B cell (primary cell): ENCODE measurements at regions not wholly inside any gene's neighbourhood (a gene's known extent, or its start where the extent isn't known, plus 50 kb on each side); places are given as distances from the start of the nearest gene placed in this dataset.

Source experiments
- ATAC-seq: fragments of 200-7000 bp; cut with Tn5 transposase; one replicate; pipeline ENCODE4 v1.10.0; 2021; ENCODE audit warnings: low read depth, mild to moderate bottlenecking, moderate number of reproducible peaks, moderate library complexity
- CTCF ChIA-PET: fragments of 350-600 bp; sonication (Branson Sonifier 250); formaldehyde crosslinking; loops from one replicate; lab custom pipeline; 2021; ENCODE audit warnings: antibody characterized with exemption, inconsistent platforms; lab: Charles Lee
- POLR2A ChIA-PET: fragments of 350-600 bp; sonication (Branson Sonifier 250); formaldehyde crosslinking; loops from one replicate; lab custom pipeline; 2021; ENCODE audit warnings: antibody characterized with exemption; lab: Charles Lee
- DNase-seq: peaks from one replicate; pipeline ENCODE4 v3.0.0; 2013
- H2AFZ ChIP-seq: 2 replicates; pipeline ENCODE4 v1.6.1; 2012; ENCODE audit warnings: mild to moderate bottlenecking, low read depth, low read length; ENCODE audit not compliant: insufficient read depth, poor library complexity, severe bottlenecking
- H3K27ac ChIP-seq, 2 donors: 1 replicate in 1 of 2; 2 replicates in 1 of 2; pipeline ENCODE4 v1.5.1; 2012 to 2013; ENCODE audit warnings: low read length in 2 of 2, mild to moderate bottlenecking in 2 of 2, moderate library complexity in 1 of 2
- H3K27me3 ChIP-seq, 4 experiments: fragments of 200-600 bp in 1 of 4; sonication (generic) in 1 of 4; replicated peaks in 1 of 4; 1 replicate in 2 of 4; 2 replicates in 2 of 4; pipeline versions ENCODE4 v1.6.1 to v1.7.0; 2013 to 2016; ENCODE audit warnings: low read length in 3 of 4, mild to moderate bottlenecking in 2 of 4, mixed read lengths in 1 of 4, moderate library complexity in 1 of 4; ENCODE audit not compliant: insufficient read depth in 4 of 4, control insufficient read depth in 3 of 4; ENCODE audit errors: control extremely low read depth in 1 of 4
- H3K36me3 ChIP-seq, 2 experiments: replicated peaks in 1 of 2; 1 replicate in 1 of 2; 2 replicates in 1 of 2; pipeline versions ENCODE4 v1.6.1 to v1.7.1; 2013; ENCODE audit warnings: low read length in 1 of 2; ENCODE audit not compliant: insufficient read depth in 2 of 2, control insufficient read depth in 1 of 2; ENCODE audit errors: control extremely low read depth in 1 of 2, extremely low read depth in 1 of 2
- H3K4me1 ChIP-seq, 2 donors: fragments of 200-600 bp in 1 of 2; sonication (generic) in 1 of 2; 1 replicate in 1 of 2; 2 replicates in 1 of 2; pipeline versions ENCODE4 v1.5.1 to v1.6.1; 2013 to 2017; ENCODE audit warnings: low read length in 2 of 2; ENCODE audit not compliant: control insufficient read depth in 2 of 2, insufficient read depth in 2 of 2
- H3K4me2 ChIP-seq: replicated peaks from 2 replicates; pipeline ENCODE3; 2012; ENCODE audit warnings: mild to moderate bottlenecking, low read depth, low read length; ENCODE audit not compliant: poor library complexity, severe bottlenecking
- H3K4me3 ChIP-seq, 5 experiments: fragments of 200-600 bp in 1 of 5; sonication (generic) in 1 of 5; 1 replicate in 3 of 5; 2 replicates in 2 of 5; pipeline versions ENCODE4 v1.5.1 to v1.7.0; 2011 to 2016; ENCODE audit warnings: low read length in 4 of 5, mild to moderate bottlenecking in 4 of 5, low read depth in 2 of 5, control low read depth in 1 of 5, moderate library complexity in 1 of 5; ENCODE audit not compliant: insufficient read depth in 1 of 5; ENCODE audit errors: control extremely low read depth in 1 of 5, extremely low read depth in 1 of 5
- H3K79me2 ChIP-seq: fragments of 200-600 bp; sonication (generic); one replicate; pipeline ENCODE4 v1.6.0; 2016; ENCODE audit warnings: low read length; ENCODE audit not compliant: control insufficient read depth, insufficient read depth
- H3K9ac ChIP-seq: fragments of 200-600 bp; sonication (generic); 2 replicates; pipeline ENCODE4 v1.6.1; 2017; ENCODE audit warnings: mild to moderate bottlenecking, low read length, moderate library complexity
- H3K9me3 ChIP-seq, 3 donors: one replicate each; pipeline versions ENCODE4 v1.6.1 to v1.7.1; 2013; ENCODE audit warnings: low read length in 2 of 3; ENCODE audit not compliant: control insufficient read depth in 2 of 3, insufficient read depth in 1 of 3; ENCODE audit errors: control extremely low read depth in 1 of 3
- H4K20me1 ChIP-seq: 2 replicates; pipeline ENCODE4 v1.6.0; 2012; ENCODE audit warnings: mild to moderate bottlenecking, low read length; ENCODE audit not compliant: insufficient read depth, control insufficient read depth, poor library complexity, severe bottlenecking
- H3K27ac Mint-ChIP-seq: one replicate; pipeline ENCODE4 v1.8.0; 2021; ENCODE audit warnings: mixed read lengths
- H3K27me3 Mint-ChIP-seq: one replicate; pipeline ENCODE4 v1.8.0; 2021; ENCODE audit warnings: mixed read lengths
- H3K4me1 Mint-ChIP-seq: one replicate; pipeline ENCODE4 v1.8.0; 2021; ENCODE audit warnings: mixed read lengths
- H3K4me3 Mint-ChIP-seq: one replicate; pipeline ENCODE4 v1.8.0; 2021; ENCODE audit warnings: mixed read lengths
- H3K9me3 Mint-ChIP-seq: one replicate; pipeline ENCODE4 v1.8.0; 2022; ENCODE audit warnings: mixed read lengths; ENCODE audit not compliant: insufficient read depth
- EZH2 ChIP-seq: IDR thresholded peaks from 2 replicates; pipeline ENCODE4 v1.6.1; 2012; ENCODE audit warnings: borderline replicate concordance, low read depth, mild to moderate bottlenecking, moderate library complexity, low read length; ENCODE audit not compliant: insufficient read depth, poor library complexity, severe bottlenecking
- WGBS: methylation state at CpG from one replicate; pipeline ENCODE4 v1.1.5; 2013; ENCODE audit warnings: missing lambda C conversion rate; ENCODE audit not compliant: insufficient coverage; 5-methylcytosine and 5-hydroxymethylcytosine counted together
- intact Hi-C: fragments of 100-400 bp; cut with micrococcal nuclease; formaldehyde crosslinking; loops from one replicate; pipeline ENCODE4 v1.10.0; 2022
- TF ChIP-seq, protein P1 (sequence below): fragments of 200-600 bp; IDR thresholded peaks from one replicate; pipeline ENCODE4 v1.8.0; 2022; ENCODE audit warnings: antibody characterized with exemption, mild to moderate bottlenecking

DNA sequence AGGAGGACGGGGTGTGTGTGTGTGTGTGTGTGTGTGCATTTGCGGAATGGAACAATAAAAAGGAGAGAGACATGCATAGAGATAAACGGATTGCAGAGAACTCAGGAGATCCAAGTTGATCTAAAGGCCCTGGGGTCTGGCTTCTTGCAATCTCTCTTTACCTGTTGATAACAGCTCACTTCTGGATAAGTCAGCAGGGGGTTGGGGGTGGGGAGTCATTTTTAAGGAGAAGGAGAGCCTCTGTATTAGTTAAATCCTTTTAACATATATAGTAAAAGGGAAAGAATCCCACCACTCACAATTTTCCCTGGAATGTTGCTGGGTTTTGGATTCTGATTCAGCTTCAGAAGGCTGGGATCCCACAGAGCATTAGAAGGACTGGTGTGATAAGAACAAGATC lies 87.5 kb upstream of the MITF start:
- H3K27ac Mint-ChIP-seq, result no peak overlapping the region
- ChIA-PET CTCF (no interaction called here), POLR2A (no interaction called here)
- H3K27ac ChIP-seq, result no peak overlapping the region
- no peaks in the 10 kb centered on the region for H3K36me3 ChIP-seq
- WGBS, result 92% methylated on average over 2 of the region's 3 CpGs
- no peaks in the 10 kb centered on the region for H3K79me2 ChIP-seq
- no peak overlapping the region for H3K4me2 ChIP-seq
- H3K4me3 ChIP-seq, result no peak overlapping the region
- no peaks in the 10 kb centered on the region for H3K4me1 ChIP-seq
- H3K4me3 Mint-ChIP-seq, result no peak overlapping the region
- H2AFZ ChIP-seq, result no peak overlapping the region
- H3K9me3 ChIP-seq, result no peaks in the 10 kb centered on the region
- TF ChIP-seq EZH2, result no peak
- TF ChIP-seq, protein P1, sequence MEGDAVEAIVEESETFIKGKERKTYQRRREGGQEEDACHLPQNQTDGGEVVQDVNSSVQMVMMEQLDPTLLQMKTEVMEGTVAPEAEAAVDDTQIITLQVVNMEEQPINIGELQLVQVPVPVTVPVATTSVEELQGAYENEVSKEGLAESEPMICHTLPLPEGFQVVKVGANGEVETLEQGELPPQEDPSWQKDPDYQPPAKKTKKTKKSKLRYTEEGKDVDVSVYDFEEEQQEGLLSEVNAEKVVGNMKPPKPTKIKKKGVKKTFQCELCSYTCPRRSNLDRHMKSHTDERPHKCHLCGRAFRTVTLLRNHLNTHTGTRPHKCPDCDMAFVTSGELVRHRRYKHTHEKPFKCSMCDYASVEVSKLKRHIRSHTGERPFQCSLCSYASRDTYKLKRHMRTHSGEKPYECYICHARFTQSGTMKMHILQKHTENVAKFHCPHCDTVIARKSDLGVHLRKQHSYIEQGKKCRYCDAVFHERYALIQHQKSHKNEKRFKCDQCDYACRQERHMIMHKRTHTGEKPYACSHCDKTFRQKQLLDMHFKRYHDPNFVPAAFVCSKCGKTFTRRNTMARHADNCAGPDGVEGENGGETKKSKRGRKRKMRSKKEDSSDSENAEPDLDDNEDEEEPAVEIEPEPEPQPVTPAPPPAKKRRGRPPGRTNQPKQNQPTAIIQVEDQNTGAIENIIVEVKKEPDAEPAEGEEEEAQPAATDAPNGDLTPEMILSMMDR, result no peak
- no peak overlapping the region for H3K9ac ChIP-seq
- H3K27me3 Mint-ChIP-seq, result no peaks in the 10 kb centered on the region
- no peak for ATAC-seq
- DNase-seq, result no peak
- no peaks in the 10 kb centered on the region for H3K9me3 Mint-ChIP-seq
- intact Hi-C loops, result no loop called here
- H4K20me1 ChIP-seq, result no peaks in the 10 kb centered on the region
- H3K27me3 ChIP-seq, result no peaks in the 10 kb centered on the region
- no peaks in the 10 kb centered on the region for H3K4me1 Mint-ChIP-seq

DNA sequence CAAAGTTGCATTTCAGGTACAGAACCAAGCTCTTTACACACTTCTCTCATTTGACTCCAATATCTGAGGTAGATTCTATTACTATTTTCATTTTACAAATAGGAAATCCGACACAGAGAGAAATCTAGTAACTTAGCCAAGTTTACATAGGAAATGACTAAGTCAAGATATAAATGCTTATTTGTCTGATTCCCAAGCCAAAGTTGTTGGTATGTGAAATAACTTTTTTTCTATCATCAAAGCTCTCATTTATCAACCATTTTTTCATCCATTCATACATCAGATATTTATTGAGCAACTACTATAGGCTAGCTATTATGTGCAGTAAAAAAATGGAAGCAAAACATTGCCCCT lies 89.2 kb upstream of the MITF start:
- Histone ChIP-seq H3K9me3 (no peaks in the 10 kb centered on the region), H2AFZ (no peak overlapping the region), H3K4me2 (no peak overlapping the region), H3K4me3 (no peak overlapping the region), H3K36me3 (no peaks in the 10 kb centered on the region), H3K27me3 (no peaks in the 10 kb centered on the region), H3K4me1 (no peaks in the 10 kb centered on the region), H3K9ac (no peak overlapping the region), H3K79me2 (no peaks in the 10 kb centered on the region), H3K27ac (no peak overlapping the region), H4K20me1 (no peaks in the 10 kb centered on the region)
- ChIA-PET CTCF (no interaction called here), POLR2A (no interaction called here)
- intact Hi-C loops, result no loop called here
- DNase-seq, result no peak
- no peak for ATAC-seq
- H3K27me3 Mint-ChIP-seq, result no peaks in the 10 kb centered on the region
- H3K4me1 Mint-ChIP-seq, result no peaks in the 10 kb centered on the region
- H3K9me3 Mint-ChIP-seq, result no peaks in the 10 kb centered on the region
- TF ChIP-seq EZH2, result no peak
- TF ChIP-seq, protein P1, result no peak
- no CpG with 5 or more reads among the region's 1 CpG for WGBS
- no peak overlapping the region for H3K27ac Mint-ChIP-seq
- H3K4me3 Mint-ChIP-seq, result no peak overlapping the region
